ENCODE measurements at regions not wholly inside any gene's neighbourhood (a gene's known extent, or its start where the extent isn't known, plus 50 kb on each side); places are given as distances from the start of the nearest gene placed in this dataset.
"Not testable (repeated sequence)": the region's sequence is repeated elsewhere in the genome, so short reads cannot be mapped to it uniquely, and the experiment has no call there.

DNA sequence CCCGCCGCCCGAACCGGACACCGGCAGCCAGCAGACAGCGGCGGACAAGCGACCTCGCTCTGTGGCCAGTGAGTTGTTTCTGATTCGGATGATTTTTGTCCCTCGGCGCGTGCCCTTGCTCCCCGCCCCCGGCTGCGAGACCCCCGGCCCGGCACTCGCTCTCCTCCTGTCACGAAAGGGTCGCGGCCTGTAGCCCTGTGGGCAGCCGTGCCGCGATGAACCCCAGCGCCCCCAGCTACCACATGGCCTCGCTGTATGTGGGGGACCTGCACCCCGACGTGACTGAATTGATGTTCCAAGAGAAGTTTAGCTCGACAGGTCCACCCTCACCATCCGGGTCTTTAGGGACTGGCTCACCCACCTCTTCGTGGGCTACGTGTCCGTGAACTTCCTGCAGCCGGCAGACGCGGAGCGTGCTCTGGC lies 1257.5 kb upstream of the ACVR2A start:
- no peak for DNase-seq (ENCODE audit: low spot score)

DNA sequence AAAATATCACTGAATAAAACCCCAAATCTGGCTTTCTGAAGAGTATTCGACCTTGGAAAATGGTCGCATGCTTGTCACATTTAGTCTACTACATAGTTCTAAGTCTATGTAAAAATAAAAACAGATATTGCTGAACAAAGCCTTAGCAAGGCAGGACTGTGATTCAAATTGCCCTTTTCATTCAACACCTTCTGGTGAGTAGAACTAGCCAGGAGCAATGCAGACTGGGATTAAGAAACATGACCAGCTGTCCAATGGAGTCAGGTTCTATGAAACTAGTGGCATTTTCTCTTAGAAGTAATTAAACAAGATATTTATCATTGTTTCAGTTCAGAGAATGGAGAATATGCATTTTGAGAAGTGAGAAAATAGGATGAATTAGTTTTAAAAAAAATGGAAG lies 1260.5 kb upstream of the ACVR2A start:
- DNase-seq (ENCODE audit: low spot score) = no peak

DNA sequence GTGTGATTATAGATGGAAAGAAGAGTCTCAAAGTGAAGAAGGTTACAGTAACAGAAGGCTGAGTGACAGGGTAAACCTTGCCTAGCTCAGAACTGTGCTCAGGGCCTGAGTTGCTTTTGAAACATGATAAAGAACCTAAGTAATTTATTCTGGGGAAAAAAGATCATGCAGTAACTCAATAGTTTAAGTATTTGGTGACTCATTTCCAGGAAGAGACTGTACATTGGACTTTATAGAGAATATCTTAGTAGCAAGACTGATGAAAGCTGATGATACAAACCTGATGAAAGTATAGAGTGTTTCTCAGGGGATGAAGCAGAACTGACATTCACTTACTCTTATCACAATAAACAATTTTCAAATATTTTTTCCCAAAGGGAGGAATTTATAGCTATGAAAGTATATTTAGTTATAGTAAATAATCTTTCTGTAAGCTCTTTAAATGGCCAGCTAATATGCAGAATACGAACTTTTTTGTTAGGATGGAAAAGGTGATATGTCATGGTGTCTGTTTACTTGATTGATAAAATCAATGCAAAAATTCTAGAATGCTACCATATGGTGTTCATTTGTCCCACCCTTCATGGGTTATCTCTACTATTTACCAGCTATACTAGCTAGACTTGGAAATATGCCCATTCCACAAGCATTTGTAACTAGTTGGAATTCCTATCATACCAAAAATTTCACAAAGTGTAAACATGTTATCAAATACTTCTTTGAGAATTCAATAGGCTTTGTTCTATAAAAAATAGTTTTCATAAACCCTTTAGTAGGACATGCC lies 1265.5 kb upstream of the ACVR2A start:
- DNase-seq (ENCODE audit: low spot score) = no peak

DNA sequence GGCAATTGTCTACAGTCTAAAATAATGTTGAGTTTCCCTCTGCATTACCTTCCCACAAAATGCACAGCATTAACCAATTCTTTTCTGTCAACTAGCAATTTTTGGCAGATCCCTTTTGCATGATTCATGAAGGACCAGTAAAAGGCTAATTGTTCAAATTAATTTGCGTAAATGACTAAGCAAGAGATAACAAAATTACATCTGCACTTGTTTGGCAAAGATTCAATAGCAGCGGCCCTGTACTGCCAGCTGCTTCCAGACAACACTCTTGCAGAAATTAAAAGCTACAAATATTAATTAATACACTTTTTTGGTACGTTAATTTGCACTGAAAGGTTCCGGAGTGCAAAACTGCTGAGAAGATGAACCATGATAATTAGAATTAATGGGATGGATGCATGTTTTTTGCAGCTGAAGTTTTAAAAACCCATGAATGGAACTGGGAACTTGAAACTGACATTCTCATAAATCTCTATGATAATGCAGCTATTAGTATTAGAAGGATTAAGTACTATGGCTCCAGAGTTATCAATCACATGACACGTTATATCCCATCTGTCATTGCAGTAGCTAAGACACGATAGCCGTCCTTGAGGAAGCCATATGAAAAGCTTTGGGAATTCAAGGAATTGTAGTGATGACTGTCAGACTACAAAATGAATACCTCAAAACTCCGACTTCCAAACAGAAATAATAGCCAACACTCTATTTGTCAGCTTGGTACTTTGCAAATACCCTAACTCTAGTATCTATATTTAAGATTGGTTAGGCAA lies 1268.3 kb upstream of the ACVR2A start:
- DNase-seq (ENCODE audit: low spot score) = no peak

DNA sequence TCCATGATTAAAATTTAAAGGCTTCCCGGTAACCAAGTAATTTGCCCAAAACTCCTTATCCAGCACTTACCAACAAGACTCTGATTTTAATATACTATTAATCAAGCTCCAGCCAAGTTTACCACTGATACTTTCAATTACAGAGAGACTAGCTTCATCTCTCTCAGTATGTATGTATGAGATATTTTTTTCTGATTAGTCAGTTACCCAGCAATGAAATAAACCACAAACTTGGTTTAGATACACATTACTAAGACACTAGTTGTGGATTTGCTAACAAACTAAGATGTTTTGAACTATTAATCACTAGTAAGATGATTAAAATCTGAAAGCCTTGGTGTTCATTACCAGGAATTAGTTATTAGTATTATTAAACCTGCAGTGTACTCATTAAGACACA lies 1272.2 kb upstream of the ACVR2A start:
- DNase-seq (ENCODE audit: low spot score) = no peak

DNA sequence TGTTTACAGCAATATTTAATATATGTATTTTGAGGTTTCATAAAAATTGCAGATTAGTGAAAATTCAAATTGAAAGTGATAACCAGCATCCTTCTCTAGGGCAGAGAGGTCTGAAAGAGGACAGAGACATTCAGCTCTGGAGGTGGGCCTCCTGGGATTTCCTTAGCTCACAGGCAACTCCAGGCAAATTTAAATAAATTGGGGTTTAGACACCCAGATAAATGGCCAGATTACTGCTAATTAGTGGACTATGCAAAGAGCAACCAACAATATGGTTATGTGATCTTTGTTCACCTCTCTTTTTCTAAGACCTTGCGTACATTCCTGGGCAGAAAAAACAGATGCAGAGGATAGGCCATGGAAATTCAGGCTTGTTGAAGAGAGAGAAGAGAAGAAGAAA lies 1282.8 kb upstream of the ACVR2A start:
- no peak for DNase-seq (ENCODE audit: low spot score)

DNA sequence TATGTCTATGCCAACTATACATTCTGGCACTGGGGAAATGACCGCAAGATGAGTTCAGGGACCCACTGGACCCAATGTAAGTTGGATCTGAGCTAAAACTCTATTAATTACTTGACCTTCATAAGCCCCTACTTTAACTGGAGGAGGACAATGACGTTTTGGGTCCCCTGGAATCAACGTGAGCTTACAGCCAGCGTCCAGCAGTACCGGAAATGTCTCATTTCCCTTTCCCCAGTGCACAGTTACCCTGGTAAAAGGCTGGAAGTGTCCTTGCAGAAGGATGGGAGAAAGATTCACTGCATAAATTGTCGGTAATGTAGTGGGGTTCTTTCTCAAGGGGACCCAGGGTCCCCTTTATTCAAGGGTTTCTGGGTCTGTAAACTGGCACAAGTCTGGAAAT lies 1297.6 kb upstream of the ACVR2A start:
- DNase-seq (ENCODE audit: low spot score) = no peak

DNA sequence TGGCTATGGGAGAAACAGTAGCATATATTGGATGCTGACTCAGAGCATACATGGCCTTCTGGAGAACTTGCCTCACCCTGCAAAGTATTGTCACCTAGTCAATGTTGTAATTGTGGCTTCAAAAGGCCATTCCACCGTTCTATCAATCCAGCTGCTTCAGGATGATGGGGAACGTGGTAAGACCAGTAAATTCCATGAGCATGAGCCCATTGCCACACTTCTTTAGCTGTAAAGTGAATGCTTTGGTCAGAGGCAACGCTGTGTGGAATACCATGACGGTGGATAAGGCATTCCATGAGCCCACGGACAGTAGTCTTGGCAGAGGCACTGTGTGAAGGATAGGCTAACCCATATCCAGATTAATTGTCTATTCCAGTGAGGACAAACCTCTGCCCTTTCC lies 1300.1 kb upstream of the ACVR2A start:
- DNase-seq (ENCODE audit: low spot score) = no peak

DNA sequence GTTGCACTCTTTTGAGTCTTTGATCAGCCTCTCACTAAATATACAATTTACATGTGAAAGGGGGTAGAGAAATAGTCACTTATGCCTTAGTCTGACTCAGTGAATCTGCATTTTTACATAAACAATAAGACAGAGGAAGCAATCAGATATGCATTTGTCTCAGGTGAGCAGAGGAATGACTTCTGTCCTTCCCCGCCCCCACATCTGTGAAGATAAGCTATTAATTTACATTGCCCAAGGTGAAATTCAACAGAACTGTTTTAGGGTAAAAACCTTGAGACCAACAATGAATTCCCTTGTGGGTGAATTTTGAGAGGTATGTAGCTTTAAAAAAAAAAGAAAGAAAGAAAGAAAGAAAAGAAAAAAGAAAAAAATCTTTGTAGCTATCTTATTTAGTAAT lies 1302.9 kb upstream of the ACVR2A start:
- no peak for DNase-seq (ENCODE audit: low spot score)

DNA sequence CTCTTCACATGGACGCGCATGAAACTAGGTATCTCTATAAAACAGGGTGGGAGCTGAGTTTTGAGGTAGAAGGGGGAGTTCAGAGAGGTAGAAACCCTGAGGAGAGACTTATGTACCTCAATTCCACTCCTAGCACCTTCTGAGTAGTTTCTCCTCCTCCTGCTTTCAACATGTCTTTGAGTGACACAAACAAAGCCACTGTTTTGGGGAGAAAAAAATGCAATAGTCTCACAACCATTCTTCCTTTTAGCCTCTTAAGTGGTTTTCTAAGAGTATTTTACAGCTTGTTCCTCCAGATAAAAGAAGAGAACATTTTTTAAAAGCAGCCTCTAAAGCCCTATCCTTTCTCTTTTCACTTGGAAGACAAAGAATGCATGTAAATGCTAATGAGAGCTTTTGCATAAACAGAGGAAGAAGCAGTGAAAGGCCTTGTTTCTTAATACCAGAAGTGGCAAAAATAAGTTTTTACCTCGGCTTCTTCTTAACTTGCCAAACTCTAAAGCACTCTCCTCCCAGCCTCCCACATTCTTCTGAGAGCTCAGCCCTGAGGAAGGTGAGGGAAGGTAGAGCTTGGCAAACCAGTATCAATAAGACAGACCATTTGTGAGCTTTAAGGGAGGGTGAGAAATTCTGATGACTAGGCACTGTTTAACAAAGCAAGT lies 1304.4 kb upstream of the ACVR2A start:
- no peak for DNase-seq (ENCODE audit: low spot score)

DNA sequence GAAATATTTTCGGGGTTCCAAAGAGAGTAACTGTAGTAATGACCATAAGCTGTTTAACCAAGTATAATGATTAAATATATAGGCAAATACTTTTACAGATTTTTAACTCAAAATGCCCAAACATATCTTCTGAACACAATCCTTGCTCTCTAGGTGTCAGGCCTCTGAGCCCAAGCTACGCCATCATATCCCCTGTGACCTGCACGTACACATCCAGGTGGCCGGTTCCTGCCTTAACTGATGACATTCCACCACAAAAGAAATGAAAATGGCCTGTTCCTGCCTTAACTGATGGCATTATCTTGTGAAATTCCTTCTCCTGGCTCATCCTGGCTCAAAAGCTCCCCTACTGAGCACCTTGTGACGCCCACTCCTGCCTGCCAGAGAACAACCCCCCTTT lies 1305.1 kb upstream of the ACVR2A start:
- not testable (repeated sequence) for DNase-seq (ENCODE audit: low spot score)

DNA sequence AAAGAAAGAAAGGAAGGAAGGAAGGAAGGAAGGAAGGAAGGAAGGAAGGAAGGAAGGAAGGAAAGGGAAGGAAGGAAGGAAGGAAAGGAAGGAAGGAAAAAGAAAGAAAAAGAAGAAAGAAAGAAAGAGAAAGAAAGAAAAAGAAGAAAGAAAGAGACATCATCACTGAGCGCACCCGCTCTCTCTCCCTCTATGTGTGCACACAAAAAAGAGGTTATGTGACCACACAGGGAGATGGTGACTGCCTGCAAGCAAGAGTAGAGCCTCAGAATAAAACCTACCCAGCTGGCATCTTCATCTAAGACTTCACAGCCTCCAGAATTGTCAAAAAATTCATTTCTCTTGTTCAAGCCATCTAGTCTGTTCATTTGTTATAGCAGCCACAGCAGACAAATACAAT lies 1307.4 kb upstream of the ACVR2A start:
- DNase-seq (ENCODE audit: low spot score) = no peak

DNA sequence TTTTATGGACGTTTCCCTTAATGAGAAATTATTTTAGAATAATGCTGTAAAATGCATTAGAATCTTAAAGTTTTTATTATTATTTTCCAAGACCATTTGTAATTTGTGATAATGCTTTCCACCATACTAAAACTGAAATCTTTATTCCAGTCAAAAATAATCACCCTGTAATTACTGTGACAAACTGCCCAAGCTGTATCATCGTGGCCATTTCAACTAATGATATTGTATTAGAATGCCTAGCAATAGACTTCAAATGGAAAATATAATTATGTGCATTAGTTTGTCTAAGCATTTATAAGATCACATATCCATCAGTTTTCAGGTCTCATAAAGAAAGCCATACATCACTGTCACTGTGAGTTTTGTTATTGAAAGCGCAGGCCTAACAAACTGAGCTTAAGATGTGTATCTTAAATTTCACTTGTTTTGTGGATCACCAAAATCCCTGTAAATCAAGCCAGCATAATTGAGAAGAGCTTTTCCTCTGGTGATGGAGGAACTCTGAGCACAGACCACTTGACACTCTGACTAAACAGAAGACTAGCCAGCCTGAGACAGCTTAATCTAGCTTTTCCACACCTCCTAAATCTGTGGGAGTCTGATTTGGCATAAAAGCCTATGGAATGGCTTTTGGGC lies 1312.2 kb upstream of the ACVR2A start:
- no peak for DNase-seq (ENCODE audit: low spot score)

DNA sequence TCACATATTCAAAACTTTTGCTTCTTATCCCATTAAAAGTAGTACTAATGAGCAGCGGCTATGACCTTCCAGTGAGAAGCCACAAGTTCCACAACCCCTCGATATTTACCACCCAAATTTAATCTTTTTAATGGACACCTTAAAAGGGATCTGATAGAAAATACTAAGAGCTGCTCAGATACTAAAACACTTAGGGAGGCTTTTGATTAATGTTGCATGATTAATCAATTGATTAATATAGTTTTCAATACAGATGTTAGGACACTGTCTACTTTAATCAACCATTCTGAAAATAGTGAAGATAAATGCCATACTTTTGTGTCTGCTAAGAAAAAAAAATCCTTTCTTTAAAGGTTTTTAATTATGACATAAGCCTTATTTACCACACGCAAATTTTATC lies 1312.8 kb upstream of the ACVR2A start:
- DNase-seq (ENCODE audit: low spot score) = no peak

DNA sequence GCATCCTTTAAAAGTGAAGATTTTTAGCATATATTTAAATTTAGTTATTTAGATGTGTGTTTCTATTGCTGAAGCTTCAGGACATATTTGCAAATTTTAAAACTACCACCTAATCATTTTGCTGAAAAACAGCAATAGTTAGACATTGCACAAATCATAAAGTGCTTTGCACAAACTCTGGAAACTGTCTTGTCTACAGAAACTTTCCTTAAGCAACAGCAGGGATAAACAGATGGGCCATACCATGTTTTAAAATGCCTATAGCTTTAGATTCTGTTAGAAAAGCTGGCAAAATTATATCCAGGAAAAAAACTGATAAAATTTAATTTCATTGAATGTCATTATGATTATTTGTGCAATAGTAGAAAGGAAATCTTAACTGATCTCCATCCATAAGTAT lies 1313.9 kb upstream of the ACVR2A start:
- no peak for DNase-seq (ENCODE audit: low spot score)

DNA sequence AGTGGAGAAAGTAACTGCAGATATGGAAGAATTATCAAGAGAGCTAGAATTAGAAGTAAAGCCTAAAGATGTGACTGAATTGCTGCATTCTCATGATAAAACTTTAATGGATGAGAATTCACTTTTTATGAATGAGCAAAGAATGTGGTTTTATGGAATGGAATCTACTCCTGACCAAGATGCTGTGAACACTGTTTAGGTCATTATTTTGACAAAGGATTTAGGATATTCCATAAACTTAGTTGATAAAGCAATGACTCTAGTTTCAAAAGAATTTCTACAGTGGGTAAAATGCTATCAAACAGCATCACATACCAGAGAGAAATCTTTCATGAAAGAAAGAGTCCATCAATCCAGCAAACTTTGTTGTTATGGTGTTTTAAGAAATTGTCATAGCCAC lies 1317.7 kb upstream of the ACVR2A start:
- DNase-seq (ENCODE audit: low spot score) = no peak

DNA sequence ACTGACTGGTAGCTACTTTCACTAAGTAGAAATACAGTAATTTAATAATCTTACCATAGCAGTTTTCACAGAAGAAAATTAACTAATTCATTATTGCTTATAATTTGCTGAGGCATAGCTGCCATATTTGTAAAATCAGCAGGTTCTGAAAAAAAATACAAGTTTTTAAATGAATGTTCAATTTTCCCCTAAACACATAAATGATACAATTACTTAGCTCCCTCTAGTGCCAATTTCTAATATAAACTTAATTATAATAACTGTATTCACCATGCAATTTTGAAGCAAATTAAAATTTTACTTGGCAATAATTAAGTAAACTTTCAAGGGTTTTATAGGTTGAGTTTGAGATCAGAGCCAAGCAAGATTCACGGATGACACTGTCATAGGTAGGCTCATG lies 1321.6 kb upstream of the ACVR2A start:
- no peak for DNase-seq (ENCODE audit: low spot score)

DNA sequence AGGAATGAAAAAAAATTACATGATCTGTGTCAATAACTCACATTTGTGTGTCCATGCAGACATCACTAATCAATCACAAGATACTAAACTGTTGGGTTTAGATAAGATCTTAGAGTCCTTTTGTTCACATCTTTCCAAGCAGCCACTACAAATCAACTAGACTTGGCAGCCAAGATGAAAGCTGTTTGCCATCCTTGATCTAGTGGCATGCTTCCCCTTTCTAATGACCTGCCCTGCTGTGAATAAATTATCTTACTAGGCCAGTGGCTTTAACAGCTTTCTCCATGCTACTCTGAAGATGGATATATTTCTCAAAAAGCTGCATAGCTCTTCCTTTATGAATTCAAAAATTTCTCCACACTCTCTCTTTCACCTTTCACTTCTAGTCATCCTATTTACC lies 1338.0 kb upstream of the ACVR2A start:
- no peak for DNase-seq (ENCODE audit: low spot score)

DNA sequence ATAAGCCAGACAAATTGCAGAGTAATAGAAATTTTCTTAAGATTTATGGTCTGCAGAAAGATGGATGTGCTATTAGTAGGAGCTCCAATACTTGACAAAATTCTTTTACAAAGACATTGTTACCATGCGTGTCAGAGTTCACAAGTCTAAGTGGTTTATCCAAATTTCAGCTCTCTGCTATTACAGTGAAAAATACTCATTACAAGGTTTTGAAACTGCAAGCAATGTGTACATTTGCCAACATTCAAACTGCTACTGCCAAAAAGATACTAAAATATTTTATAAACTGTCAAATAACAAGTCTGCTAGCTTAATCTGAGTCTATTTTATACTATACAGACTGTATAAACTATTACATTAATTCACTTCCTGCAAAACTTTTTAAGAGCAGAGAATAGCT lies 1341.5 kb upstream of the ACVR2A start:
- no peak for DNase-seq (ENCODE audit: low spot score)

DNA sequence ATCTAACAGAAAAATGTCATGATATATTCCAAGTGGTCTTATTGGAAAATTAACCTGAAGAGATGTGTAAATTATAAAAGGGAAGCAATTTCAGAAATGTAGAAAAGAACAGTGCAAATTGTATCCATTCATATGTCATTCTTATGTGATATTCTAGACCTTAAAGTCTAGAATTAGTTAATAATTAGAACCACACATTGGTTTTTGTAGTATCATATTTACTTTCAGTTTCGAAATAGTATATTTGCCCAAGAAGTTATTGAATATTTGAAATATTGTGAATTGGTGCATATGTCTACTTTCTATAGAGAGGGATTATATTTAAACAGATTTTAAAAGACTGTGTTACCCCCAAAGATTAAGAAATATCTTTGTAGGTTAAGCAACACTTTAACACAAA lies 1348.6 kb upstream of the ACVR2A start:
- no peak for DNase-seq (ENCODE audit: low spot score)

DNA sequence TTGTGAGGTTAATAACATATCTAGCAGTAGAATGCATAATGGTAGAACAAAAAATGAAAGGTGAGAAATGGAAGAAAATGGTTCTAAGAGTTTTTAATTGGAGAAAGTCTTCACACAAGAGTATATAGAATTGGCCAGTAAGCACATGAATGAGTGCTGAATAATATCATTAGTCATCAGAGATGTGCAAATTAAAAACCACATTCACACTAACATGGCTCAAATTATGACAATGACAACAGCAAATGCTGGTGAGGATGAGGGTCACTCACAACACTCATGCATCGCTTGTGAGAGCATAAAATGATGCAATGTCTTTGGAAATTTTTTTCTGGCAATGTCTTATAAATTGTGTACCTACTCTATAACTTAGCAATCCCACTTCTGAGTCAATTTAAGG lies 1355.4 kb upstream of the ACVR2A start:
- no peak for DNase-seq (ENCODE audit: low spot score)

DNA sequence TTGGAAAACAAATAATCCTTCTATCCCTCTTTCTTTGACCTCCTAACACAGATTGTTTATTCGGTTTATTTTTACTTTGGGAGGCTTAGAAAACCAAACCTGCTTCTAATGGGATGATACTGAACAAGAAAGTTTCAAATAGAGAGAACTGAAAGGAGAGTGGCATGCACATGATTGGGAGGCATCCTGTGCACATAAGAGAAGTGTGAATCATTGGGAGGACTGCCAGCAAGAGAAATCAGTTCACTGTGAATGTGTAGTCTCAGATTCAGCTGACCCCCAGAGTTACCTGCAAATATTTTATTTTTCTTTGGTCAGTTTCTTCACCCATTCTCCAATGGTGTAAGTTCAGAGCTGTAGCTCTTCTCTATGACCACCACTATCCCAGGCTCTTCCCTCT lies 1363.2 kb upstream of the ACVR2A start:
- no peak for DNase-seq (ENCODE audit: low spot score)

DNA sequence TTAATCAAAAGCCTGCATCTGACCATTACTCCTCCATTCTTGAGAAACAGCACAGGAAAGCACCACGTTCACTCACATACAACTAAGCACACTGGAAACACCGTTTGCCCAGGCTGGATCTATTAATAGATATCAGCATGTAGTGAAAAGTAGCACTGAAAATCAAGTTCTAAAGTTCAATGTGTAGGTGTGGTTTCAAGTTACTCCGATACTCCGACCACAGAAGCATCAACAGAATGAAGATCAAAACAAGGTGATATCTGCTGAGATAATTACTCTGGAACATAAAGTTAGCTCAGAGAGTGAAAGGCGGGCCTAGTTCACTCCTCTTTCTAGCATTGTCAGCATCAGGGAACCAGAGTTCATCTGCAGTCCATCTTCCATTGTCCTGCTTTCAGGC lies 1367.4 kb upstream of the ACVR2A start:
- DNase-seq (ENCODE audit: low spot score) = no peak
